Spleen (tissue), 11 donors: ENCODE measurements at regions not wholly inside any gene's neighbourhood (a gene's known extent, or its start where the extent isn't known, plus 50 kb on each side); places are given as distances from the start of the nearest gene placed in this dataset.
"Not testable (repeated sequence)": the region's sequence is repeated elsewhere in the genome, so short reads cannot be mapped to it uniquely, and the experiment has no call there.

Experiments used
- DNase-seq: peaks from one replicate; pipeline ENCODE4 v3.0.0-alpha.2; 2020
- H3K27ac ChIP-seq, 8 donors: fragments of 200-600 bp; sonication (generic) in 7 of 8; 1 replicate in 4 of 8; 2 replicates in 4 of 8; pipeline versions ENCODE4 v1.5.0 to v1.8.0; 2016 to 2021; ENCODE audit warnings: inconsistent platforms in 4 of 8, mild to moderate bottlenecking in 4 of 8, moderate library complexity in 1 of 8
- H3K27me3 ChIP-seq, 7 donors: fragments of 200-600 bp; sonication (generic) in 6 of 7; replicated peaks in 1 of 7; 1 replicate in 4 of 7; 2 replicates in 3 of 7; pipeline versions ENCODE4 v1.5.0 to v1.8.0; 2016 to 2021; ENCODE audit warnings: inconsistent platforms in 3 of 7, mild to moderate bottlenecking in 1 of 7
- H3K36me3 ChIP-seq, 6 donors: fragments of 200-600 bp; sonication (generic) in 5 of 6; 1 replicate in 4 of 6; 2 replicates in 2 of 6; pipeline versions ENCODE4 v1.5.0 to v1.8.0; 2016 to 2021; ENCODE audit warnings: inconsistent platforms in 2 of 6
- H3K4me1 ChIP-seq, 6 donors: fragments of 200-600 bp; sonication (generic) in 5 of 6; 1 replicate in 3 of 6; 2 replicates in 3 of 6; pipeline versions ENCODE4 v1.5.0 to v1.8.0; 2016 to 2021; ENCODE audit warnings: inconsistent platforms in 3 of 6
- H3K4me3 ChIP-seq, 8 donors: fragments of 200-600 bp; sonication (generic) in 7 of 8; 1 replicate in 4 of 8; 2 replicates in 4 of 8; pipeline versions ENCODE4 v1.5.0 to v1.8.0; 2016 to 2021; ENCODE audit warnings: inconsistent platforms in 4 of 8, mild to moderate bottlenecking in 4 of 8, moderate library complexity in 2 of 8
- H3K9me3 ChIP-seq, 8 donors: fragments of 200-600 bp; sonication (generic) in 7 of 8; 1 replicate in 4 of 8; 2 replicates in 4 of 8; pipeline versions ENCODE4 v1.5.0 to v1.8.0; 2016 to 2021; ENCODE audit warnings: inconsistent platforms in 4 of 8
- POLR2A ChIP-seq, 3 donors: fragments of 450-650 bp; IDR thresholded peaks; one replicate each; pipeline ENCODE4 v1.5.1; 2017; ENCODE audit warnings: antibody characterized with exemption in 3 of 3, mild to moderate bottlenecking in 1 of 3
- POLR2AphosphoS5 ChIP-seq, 3 donors: sonication (generic); formaldehyde crosslinking; IDR thresholded peaks; one replicate each; pipeline ENCODE4 v1.5.1; 2017; ENCODE audit warnings: antibody characterized with exemption in 3 of 3
- WGBS, 5 donors: extraction: QIAGEN DNeasy Blood & Tissue Kit in 3 of 5; methylation state at CpG; one replicate each; pipeline versions ENCODE4 v1.1.5 to v1.1.7; 2013 to 2018; 5-methylcytosine and 5-hydroxymethylcytosine counted together
- intact Hi-C: fragments of 100-400 bp; cut with DNase I; formaldehyde crosslinking; loops from one replicate; pipeline ENCODE4 v1.15.0; 2023; ENCODE audit warnings: low total_unique reads
- TF ChIP-seq, protein P1 (sequence below), 11 experiments: fragments of 200-600 bp in 7 of 11; fragments of 450-650 bp in 4 of 11; sonication (generic) in 4 of 11; IDR thresholded peaks in 8 of 11; conservative IDR thresholded peaks in 3 of 11; 1 replicate in 7 of 11; 2 replicates in 4 of 11; pipeline versions ENCODE4 v1.4.0 to v1.8.0; 2016 to 2021; ENCODE audit warnings: antibody characterized with exemption in 11 of 11, inconsistent platforms in 4 of 11, mild to moderate bottlenecking in 1 of 11
- donor health status: healthy with polysubstance abuse.
- donor health status: DM: no; HTN: no; CAD: no; lungs with moderate emphysema.
- donor health status: DM: no; HTN: no; CAD: no.
- donor health status: Bipolar disorder and iron deficiency.
- donor health status: healthy.
- donor health status: DM: no; HTN: no; CAD: no.
- donor health status: DM: yes; HTN: yes; CAD: no.

DNA sequence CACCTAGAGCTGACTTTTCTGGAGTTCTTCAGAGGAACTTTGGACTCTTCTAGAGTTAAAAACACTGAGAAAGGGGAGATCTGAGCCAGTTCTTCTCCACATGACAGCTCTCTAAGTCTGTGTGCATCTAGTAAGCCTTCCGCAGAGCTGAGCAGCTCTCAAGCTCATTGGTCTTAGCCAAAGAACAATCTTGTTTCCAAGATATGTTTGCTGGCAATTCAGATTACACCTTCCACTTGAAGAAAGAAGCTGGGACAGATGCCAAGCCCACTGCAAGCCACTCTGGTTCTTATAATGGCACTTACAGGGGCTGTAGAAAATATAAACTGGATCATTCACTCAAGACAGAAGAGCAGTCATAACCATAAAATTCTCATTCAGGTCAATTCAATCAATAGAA is 134.1 kb upstream of the TOX3 start:
- Histone ChIP-seq H3K4me1 (no peaks in the 10 kb centered on the region), H3K4me3 (no peak overlapping the region), H3K27ac (no peak overlapping the region), H3K27me3 (no peaks in the 10 kb centered on the region), H3K36me3 (no peaks in the 10 kb centered on the region), H3K9me3 (peaks cover 0 to 9% (median 0%) of the 10 kb centered on the region in 8 donors)
- no peak for TF ChIP-seq POLR2AphosphoS5 (IDR thresholded peaks at IDR 0.05)
- TF ChIP-seq POLR2A (IDR thresholded peaks at IDR 0.05), result no peak
- TF ChIP-seq, protein P1, sequence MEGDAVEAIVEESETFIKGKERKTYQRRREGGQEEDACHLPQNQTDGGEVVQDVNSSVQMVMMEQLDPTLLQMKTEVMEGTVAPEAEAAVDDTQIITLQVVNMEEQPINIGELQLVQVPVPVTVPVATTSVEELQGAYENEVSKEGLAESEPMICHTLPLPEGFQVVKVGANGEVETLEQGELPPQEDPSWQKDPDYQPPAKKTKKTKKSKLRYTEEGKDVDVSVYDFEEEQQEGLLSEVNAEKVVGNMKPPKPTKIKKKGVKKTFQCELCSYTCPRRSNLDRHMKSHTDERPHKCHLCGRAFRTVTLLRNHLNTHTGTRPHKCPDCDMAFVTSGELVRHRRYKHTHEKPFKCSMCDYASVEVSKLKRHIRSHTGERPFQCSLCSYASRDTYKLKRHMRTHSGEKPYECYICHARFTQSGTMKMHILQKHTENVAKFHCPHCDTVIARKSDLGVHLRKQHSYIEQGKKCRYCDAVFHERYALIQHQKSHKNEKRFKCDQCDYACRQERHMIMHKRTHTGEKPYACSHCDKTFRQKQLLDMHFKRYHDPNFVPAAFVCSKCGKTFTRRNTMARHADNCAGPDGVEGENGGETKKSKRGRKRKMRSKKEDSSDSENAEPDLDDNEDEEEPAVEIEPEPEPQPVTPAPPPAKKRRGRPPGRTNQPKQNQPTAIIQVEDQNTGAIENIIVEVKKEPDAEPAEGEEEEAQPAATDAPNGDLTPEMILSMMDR (IDR thresholded peaks at IDR 0.05 in 8 of 11, conservative IDR thresholded peaks at IDR 0.05 in 3 of 11), result no peak
- intact Hi-C loops, result no loop called here
- WGBS, 5 donors, result 86 to 100% (median 95%) methylated on average over 1 of the region's 1 CpG
- DNase-seq, result no peak

DNA sequence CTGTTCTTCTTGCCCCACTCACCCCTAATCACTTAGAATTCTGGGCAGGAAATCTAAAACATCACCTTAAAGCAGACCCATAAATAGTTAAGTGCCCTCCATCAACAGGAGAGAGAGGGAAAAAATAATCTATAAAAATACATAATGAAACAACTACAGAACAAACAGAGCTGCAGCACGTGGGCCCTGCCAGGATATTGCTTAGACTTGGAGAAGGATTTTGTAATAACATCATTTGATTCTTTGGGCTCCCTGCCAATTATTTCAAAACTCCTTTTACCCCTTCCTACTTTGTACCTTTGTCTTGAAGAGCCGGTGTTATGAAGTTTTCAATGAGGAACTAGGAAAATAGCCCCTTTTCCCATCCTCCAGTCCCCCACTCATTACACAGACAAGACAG is 130.6 kb upstream of the TOX3 start:
- H3K36me3 ChIP-seq, result no peaks in the 10 kb centered on the region
- DNase-seq, result no peak
- WGBS, 5 donors, result 28 to 53% (median 41%) methylated on average over 2 of the region's 2 CpGs
- no peak overlapping the region for H3K27ac ChIP-seq
- intact Hi-C loops, result no loop called here
- H3K4me1 ChIP-seq, result no peaks in the 10 kb centered on the region
- no peaks in the 10 kb centered on the region for H3K27me3 ChIP-seq
- H3K4me3 ChIP-seq, result no peak overlapping the region
- H3K9me3 ChIP-seq, result peaks cover 0 to 7% (median 0%) of the 10 kb centered on the region in 8 donors
- TF ChIP-seq, protein P1 (IDR thresholded peaks at IDR 0.05 in 8 of 11, conservative IDR thresholded peaks at IDR 0.05 in 3 of 11), result no peak
- no peak for TF ChIP-seq POLR2A (IDR thresholded peaks at IDR 0.05)
- TF ChIP-seq POLR2AphosphoS5 (IDR thresholded peaks at IDR 0.05), result no peak

DNA sequence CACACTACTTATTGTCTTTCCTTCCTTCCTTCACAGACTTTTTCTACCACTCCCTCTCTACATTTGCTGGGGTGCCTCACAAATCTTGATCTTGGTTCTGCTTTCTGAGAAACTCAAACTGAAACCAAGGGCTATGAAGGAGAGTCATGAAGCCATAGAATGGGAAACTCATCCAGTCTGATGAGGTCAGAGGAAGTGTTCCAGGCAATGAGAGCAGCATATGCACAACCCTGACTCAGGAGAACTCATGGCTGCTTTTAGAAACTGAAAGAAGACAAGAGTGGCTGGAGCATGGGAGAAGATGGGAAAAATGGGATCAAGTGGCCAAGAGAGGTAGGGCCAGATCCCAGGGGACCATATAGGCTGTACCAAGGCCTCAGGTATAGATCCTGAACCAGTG is 130.0 kb upstream of the TOX3 start:
- H3K27ac ChIP-seq, result no peak overlapping the region
- no peaks in the 10 kb centered on the region for H3K27me3 ChIP-seq
- no peak for TF ChIP-seq POLR2AphosphoS5 (IDR thresholded peaks at IDR 0.05)
- no peaks in the 10 kb centered on the region for H3K36me3 ChIP-seq
- no peak overlapping the region for H3K4me3 ChIP-seq
- intact Hi-C loops, result no loop called here
- H3K4me1 ChIP-seq, result no peaks in the 10 kb centered on the region
- no peak for DNase-seq
- peaks cover 0 to 7% (median 0%) of the 10 kb centered on the region in 8 donors for H3K9me3 ChIP-seq

DNA sequence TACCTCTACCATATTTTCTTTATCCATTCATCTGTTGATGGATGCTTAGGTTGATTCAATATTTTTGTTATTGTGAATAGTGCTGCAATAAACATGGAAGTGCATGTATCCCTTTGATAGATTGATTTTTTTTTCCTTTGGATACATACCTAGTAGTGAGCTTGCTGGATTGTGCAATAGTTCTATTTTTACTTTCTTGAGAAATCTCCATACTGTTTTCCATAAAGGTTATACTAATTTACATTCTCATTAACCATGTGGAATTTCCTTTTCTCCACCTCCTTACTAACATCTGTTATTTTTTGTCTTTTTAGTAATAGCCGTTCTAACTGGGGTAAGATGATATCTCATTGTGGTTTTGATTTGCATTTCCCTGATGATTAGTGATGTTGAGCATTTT is 124.6 kb upstream of the TOX3 start:
- 36 to 71% (median 45%) methylated on average over 1 of the region's 1 CpG for WGBS, 5 donors
- DNase-seq, result no peak
- Histone ChIP-seq H3K4me1 (no peaks in the 10 kb centered on the region), H3K4me3 (no peak overlapping the region), H3K27ac (no peak overlapping the region), H3K9me3 (peaks cover 0 to 10% (median 0%) of the 10 kb centered on the region in 8 donors), H3K27me3 (no peaks in the 10 kb centered on the region), H3K36me3 (no peaks in the 10 kb centered on the region)
- TF ChIP-seq POLR2AphosphoS5 (IDR thresholded peaks at IDR 0.05), result no peak
- TF ChIP-seq POLR2A (IDR thresholded peaks at IDR 0.05), result no peak
- intact Hi-C loops, result no loop called here

DNA sequence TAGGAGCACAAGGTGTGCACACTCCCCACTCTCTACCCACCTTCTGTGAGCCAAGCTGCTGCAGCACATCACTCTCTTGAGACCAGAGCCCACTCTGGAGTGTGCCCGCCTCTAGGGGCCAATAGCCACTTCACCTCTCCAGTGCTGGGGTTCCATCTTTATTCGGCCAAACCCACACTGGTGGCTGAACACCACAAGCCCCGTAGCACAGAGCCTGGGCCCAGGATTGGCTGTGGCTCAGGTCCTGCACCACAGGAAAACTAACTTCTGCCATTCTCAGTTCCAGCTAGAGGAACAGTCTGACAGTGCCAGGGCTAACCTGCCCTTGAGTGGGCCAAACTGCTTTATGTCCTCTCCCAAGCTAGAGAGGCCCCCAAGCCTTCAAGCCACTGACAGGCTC is 111.0 kb upstream of the TOX3 start:
- Histone ChIP-seq H3K27ac (no peak overlapping the region), H3K9me3 (peaks cover 0 to 50% (median 35%) of the 10 kb centered on the region in 8 donors), H3K4me3 (no peak overlapping the region), H3K27me3 (no peaks in the 10 kb centered on the region), H3K4me1 (no peaks in the 10 kb centered on the region), H3K36me3 (no peaks in the 10 kb centered on the region)
- no peak for DNase-seq
- 75 to 100% (median 85%) methylated on average over 3 of the region's 3 CpGs for WGBS, 5 donors
- TF ChIP-seq POLR2A (IDR thresholded peaks at IDR 0.05), result no peak
- no peak for TF ChIP-seq POLR2AphosphoS5 (IDR thresholded peaks at IDR 0.05)
- TF ChIP-seq, protein P1 (IDR thresholded peaks at IDR 0.05 in 8 of 11, conservative IDR thresholded peaks at IDR 0.05 in 3 of 11), result no peak
- intact Hi-C loops, result no loop called here

DNA sequence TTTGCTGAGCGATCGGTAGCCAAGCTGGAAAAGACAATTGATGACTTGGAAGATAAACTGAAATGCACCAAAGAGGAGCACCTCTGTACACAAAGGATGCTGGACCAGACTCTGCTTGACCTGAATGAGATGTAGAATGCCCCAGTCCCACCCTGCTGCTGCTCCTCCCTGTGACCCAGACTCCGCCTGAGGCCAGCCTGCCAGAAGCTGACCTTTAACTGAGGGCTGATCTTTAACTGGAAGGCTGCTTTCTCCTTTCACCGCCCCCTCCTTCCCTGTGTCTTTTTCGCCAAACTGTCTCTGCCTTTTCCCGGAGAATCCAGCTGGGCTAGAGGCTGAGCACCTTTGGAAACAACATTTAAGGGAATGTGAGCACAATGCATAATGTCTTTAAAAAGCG is 109.0 kb upstream of the TOX3 start:
- intact Hi-C loops, result not testable (repeated sequence)

DNA sequence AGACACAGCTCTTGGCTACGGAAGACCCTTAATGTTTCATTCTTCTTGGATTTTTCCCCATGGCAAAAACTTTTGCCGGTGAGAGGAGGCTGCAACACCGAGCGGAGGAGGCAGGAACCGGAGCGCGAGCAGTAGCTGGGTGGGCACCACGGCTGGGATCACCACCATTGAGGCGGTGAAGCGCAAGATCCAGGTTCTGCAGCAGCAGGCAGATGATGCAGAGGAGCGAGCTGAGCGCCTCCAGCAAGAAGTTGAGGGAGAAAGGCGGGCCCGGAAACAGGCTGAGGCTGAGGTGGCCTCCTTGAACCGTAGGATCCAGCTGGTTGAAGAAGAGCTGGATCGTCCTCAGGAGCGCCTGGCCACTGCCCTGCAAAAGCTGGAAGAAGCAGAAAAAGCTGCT is 108.2 kb upstream of the TOX3 start:
- H3K27me3 ChIP-seq, H3K36me3 ChIP-seq, DNase-seq, H3K4me3 ChIP-seq, H3K4me1 ChIP-seq, H3K27ac ChIP-seq, intact Hi-C loops: not testable (repeated sequence)
- H3K9me3 ChIP-seq, result peaks cover 0 to 24% (median 17%) of the 10 kb centered on the region in 8 donors
- WGBS, 5 donors, result 89 to 93% (median 91%) methylated on average over 17 of the region's 17 CpGs

More for the DNA sequence above, 109.0 kb upstream of the TOX3 start:
- H3K27ac ChIP-seq, H3K4me1 ChIP-seq, H3K36me3 ChIP-seq, DNase-seq, H3K27me3 ChIP-seq, H3K4me3 ChIP-seq: not testable (repeated sequence)
- 65 to 75% (median 73%) methylated on average over 7 of the region's 7 CpGs for WGBS, 5 donors
- H3K9me3 ChIP-seq, result peaks cover 0 to 32% (median 24%) of the 10 kb centered on the region in 8 donors
